ENCODE measurements at regions not wholly inside any gene's neighbourhood (a gene's known extent, or its start where the extent isn't known, plus 50 kb on each side); places are given as distances from the start of the nearest gene placed in this dataset.

GRCh38 chr10:131431978-131432690 is 120.6 kb upstream of the TCERG1L start:
- H3K27ac Mint-ChIP-seq: no peak overlapping the region
- H3K27me3 Mint-ChIP-seq: peaks cover 6% of the 10 kb centered on the region
- no peak overlapping the region for H3K4me3 Mint-ChIP-seq
- no peaks in the 10 kb centered on the region for H3K36me3 Mint-ChIP-seq
- no peaks in the 10 kb centered on the region for H3K9me3 Mint-ChIP-seq (ENCODE audit: low read depth)
- no peaks in the 10 kb centered on the region for H3K4me1 Mint-ChIP-seq (ENCODE audit: low read depth)

GRCh38 chr10:131433568-131433967 is 122.0 kb upstream of the TCERG1L start:
- H3K27ac Mint-ChIP-seq: no peak overlapping the region
- H3K9me3 Mint-ChIP-seq (ENCODE audit: low read depth): no peaks in the 10 kb centered on the region
- H3K4me3 Mint-ChIP-seq: no peak overlapping the region
- peaks cover 6% of the 10 kb centered on the region for H3K27me3 Mint-ChIP-seq
- H3K4me1 Mint-ChIP-seq (ENCODE audit: low read depth): no peaks in the 10 kb centered on the region
- H3K36me3 Mint-ChIP-seq: no peaks in the 10 kb centered on the region

- H3K27ac Mint-ChIP-seq: no peak overlapping the region
- no peaks in the 10 kb centered on the region for H3K9me3 Mint-ChIP-seq (ENCODE audit: low read depth)
- H3K4me3 Mint-ChIP-seq: no peak overlapping the region
- peaks cover 7% of the 10 kb centered on the region for H3K27me3 Mint-ChIP-seq
- H3K4me1 Mint-ChIP-seq (ENCODE audit: low read depth): no peaks in the 10 kb centered on the region
- H3K36me3 Mint-ChIP-seq: no peaks in the 10 kb centered on the region
These were observed 123.7 kb upstream of the TCERG1L start for GRCh38 chr10:131435232-131435631.

GRCh38 chr10:131435760-131436457 is 124.4 kb upstream of the TCERG1L start:
- Mint-ChIP-seq H3K36me3 (no peaks in the 10 kb centered on the region), H3K9me3 (ENCODE audit: low read depth) (no peaks in the 10 kb centered on the region), H3K27ac (no peak overlapping the region), H3K27me3 (peaks cover 4% of the 10 kb centered on the region), H3K4me1 (ENCODE audit: low read depth) (no peaks in the 10 kb centered on the region), H3K4me3 (no peak overlapping the region)

GRCh38 chr10:131436458-131436857 is 124.9 kb upstream of the TCERG1L start:
- H3K4me3 Mint-ChIP-seq: no peak overlapping the region
- H3K27ac Mint-ChIP-seq: no peak overlapping the region
- peaks cover 3% of the 10 kb centered on the region for H3K27me3 Mint-ChIP-seq
- H3K4me1 Mint-ChIP-seq (ENCODE audit: low read depth): no peaks in the 10 kb centered on the region
- H3K9me3 Mint-ChIP-seq (ENCODE audit: low read depth): no peaks in the 10 kb centered on the region
- no peaks in the 10 kb centered on the region for H3K36me3 Mint-ChIP-seq

GRCh38 chr10:131437556-131438475 is 126.3 kb upstream of the TCERG1L start:
- Mint-ChIP-seq H3K4me3 (no peak overlapping the region), H3K36me3 (no peaks in the 10 kb centered on the region), H3K4me1 (ENCODE audit: low read depth) (no peaks in the 10 kb centered on the region), H3K9me3 (ENCODE audit: low read depth) (no peaks in the 10 kb centered on the region), H3K27me3 (peaks cover 2% of the 10 kb centered on the region), H3K27ac (no peak overlapping the region)

- H3K27ac Mint-ChIP-seq: no peak overlapping the region
- no peaks in the 10 kb centered on the region for H3K9me3 Mint-ChIP-seq (ENCODE audit: low read depth)
- no peaks in the 10 kb centered on the region for H3K36me3 Mint-ChIP-seq
- H3K4me3 Mint-ChIP-seq: no peak overlapping the region
- H3K27me3 Mint-ChIP-seq: peaks cover 2% of the 10 kb centered on the region
- no peaks in the 10 kb centered on the region for H3K4me1 Mint-ChIP-seq (ENCODE audit: low read depth)
These were observed 127.1 kb upstream of the TCERG1L start for GRCh38 chr10:131438665-131439064.

- Mint-ChIP-seq H3K27ac (no peak overlapping the region), H3K36me3 (no peaks in the 10 kb centered on the region), H3K4me1 (ENCODE audit: low read depth) (no peaks in the 10 kb centered on the region), H3K4me3 (no peak overlapping the region), H3K9me3 (ENCODE audit: low read depth) (no peaks in the 10 kb centered on the region), H3K27me3 (peaks cover 2% of the 10 kb centered on the region)
These were observed 128.2 kb upstream of the TCERG1L start for GRCh38 chr10:131439705-131440104.

GRCh38 chr10:131440405-131441360 is 129.2 kb upstream of the TCERG1L start:
- Mint-ChIP-seq H3K9me3 (ENCODE audit: low read depth) (no peaks in the 10 kb centered on the region), H3K36me3 (no peaks in the 10 kb centered on the region), H3K4me3 (no peak overlapping the region), H3K27ac (no peak overlapping the region), H3K27me3 (peaks cover 2% of the 10 kb centered on the region), H3K4me1 (ENCODE audit: low read depth) (no peaks in the 10 kb centered on the region)

- no peaks in the 10 kb centered on the region for H3K9me3 Mint-ChIP-seq (ENCODE audit: low read depth)
- H3K36me3 Mint-ChIP-seq: no peaks in the 10 kb centered on the region
These were observed 130.8 kb upstream of the TCERG1L start for GRCh38 chr10:131442271-131442670.

GRCh38 chr10:131444286-131444685 is 132.8 kb upstream of the TCERG1L start:
- H3K36me3 Mint-ChIP-seq: no peaks in the 10 kb centered on the region
- no peak overlapping the region for H3K27ac Mint-ChIP-seq
- H3K9me3 Mint-ChIP-seq (ENCODE audit: low read depth): no peaks in the 10 kb centered on the region
- peaks cover 2% of the 10 kb centered on the region for H3K27me3 Mint-ChIP-seq
- no peaks in the 10 kb centered on the region for H3K4me1 Mint-ChIP-seq (ENCODE audit: low read depth)
- H3K4me3 Mint-ChIP-seq: no peak overlapping the region

More at GRCh38 chr10:131442271-131442670, 130.8 kb upstream of the TCERG1L start:
- no peaks in the 10 kb centered on the region for H3K4me1 Mint-ChIP-seq (ENCODE audit: low read depth)
- H3K4me3 Mint-ChIP-seq: no peak overlapping the region
- no peak overlapping the region for H3K27ac Mint-ChIP-seq
- H3K27me3 Mint-ChIP-seq: peaks cover 2% of the 10 kb centered on the region

GRCh38 chr10:131444862-131445461 is 133.4 kb upstream of the TCERG1L start:
- H3K27ac Mint-ChIP-seq: no peak overlapping the region
- H3K9me3 Mint-ChIP-seq (ENCODE audit: low read depth): no peaks in the 10 kb centered on the region
- H3K4me1 Mint-ChIP-seq (ENCODE audit: low read depth): no peaks in the 10 kb centered on the region
- H3K36me3 Mint-ChIP-seq: no peaks in the 10 kb centered on the region
- peaks cover under 1% of the 10 kb centered on the region for H3K27me3 Mint-ChIP-seq
- H3K4me3 Mint-ChIP-seq: no peak overlapping the region

- Mint-ChIP-seq H3K4me1 (ENCODE audit: low read depth) (no peaks in the 10 kb centered on the region), H3K4me3 (no peak overlapping the region), H3K9me3 (ENCODE audit: low read depth) (no peaks in the 10 kb centered on the region), H3K27ac (no peak overlapping the region), H3K27me3 (no peaks in the 10 kb centered on the region), H3K36me3 (no peaks in the 10 kb centered on the region)
These were observed 134.1 kb upstream of the TCERG1L start for GRCh38 chr10:131445623-131446022.

GRCh38 chr10:131446171-131446570 is 134.7 kb upstream of the TCERG1L start:
- H3K4me1 Mint-ChIP-seq (ENCODE audit: low read depth): no peaks in the 10 kb centered on the region
- no peak overlapping the region for H3K4me3 Mint-ChIP-seq
- H3K36me3 Mint-ChIP-seq: no peaks in the 10 kb centered on the region
- no peak overlapping the region for H3K27ac Mint-ChIP-seq
- H3K9me3 Mint-ChIP-seq (ENCODE audit: low read depth): no peaks in the 10 kb centered on the region
- no peaks in the 10 kb centered on the region for H3K27me3 Mint-ChIP-seq

Measured in activated naive CD8-positive, alpha-beta T cell (primary cell).